CD4-positive, alpha-beta T cell treated with Interferon gamma for 1 hour (primary cell): ENCODE measurements at regions not wholly inside any gene's neighbourhood (a gene's known extent, or its start where the extent isn't known, plus 50 kb on each side); places are given as distances from the start of the nearest gene placed in this dataset.
"Not testable (repeated sequence)": the region's sequence is repeated elsewhere in the genome, so short reads cannot be mapped to it uniquely, and the experiment has no call there.

Experiments used
- DNase-seq: peaks from one replicate; pipeline ENCODE4 v3.0.0-alpha.2; 2020

GRCh38 chrX:109155161-109155560 lies 326.7 kb downstream of the GUCY2F start:
- no peak for DNase-seq

- DNase-seq, result not testable (repeated sequence)
Observed at GRCh38 chrX:109144173-109144572, 337.7 kb downstream of the GUCY2F start.

DNA sequence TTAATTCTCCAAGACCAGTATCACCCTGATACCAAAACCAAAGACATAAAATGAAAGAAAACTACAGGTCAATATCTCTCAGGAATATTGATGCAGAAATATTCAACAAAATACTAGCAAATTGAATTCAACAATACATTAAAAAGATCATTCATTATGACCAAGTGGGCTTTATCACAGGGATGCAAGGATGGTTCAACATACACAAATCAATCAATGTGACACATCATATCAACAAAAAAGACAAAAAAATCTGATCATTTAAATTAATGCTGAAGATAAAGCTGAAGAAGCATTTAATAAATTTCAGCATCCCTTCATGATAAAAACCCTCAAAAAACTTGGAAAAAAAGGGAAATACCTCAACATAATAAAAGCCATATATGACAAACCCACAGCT lies 341.4 kb downstream of the GUCY2F start:
- DNase-seq, result no peak

GRCh38 chrX:109134777-109135176 lies 347.1 kb downstream of the GUCY2F start:
- no peak for DNase-seq

GRCh38 chrX:109125304-109125703 lies 356.6 kb downstream of the GUCY2F start:
- no peak for DNase-seq

- no peak for DNase-seq
Observed at GRCh38 chrX:109089359-109089758, 353.0 kb upstream of the IRS4 start.

DNA sequence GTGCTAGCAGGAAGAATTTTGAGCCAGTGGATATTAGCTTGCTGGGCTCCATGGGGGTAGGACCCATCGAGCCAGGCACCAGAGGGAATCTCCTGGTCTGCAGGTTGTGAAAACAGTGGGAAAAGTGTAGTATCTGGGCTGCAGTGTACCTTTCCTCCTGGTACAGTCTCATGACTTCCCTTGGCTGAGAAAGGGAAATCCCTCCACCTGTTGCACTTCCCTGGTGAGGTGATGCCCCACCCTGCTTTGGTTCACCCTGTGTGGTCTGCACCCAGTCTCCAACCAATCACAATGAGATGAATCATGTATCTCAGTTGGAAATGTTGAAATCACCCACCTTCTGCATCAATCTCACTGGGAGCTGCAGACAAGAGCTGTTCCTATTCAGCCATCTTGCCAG lies 341.4 kb upstream of the IRS4 start:
- DNase-seq, result no peak

- not testable (repeated sequence) for DNase-seq
Observed at GRCh38 chrX:109054181-109054581, 317.8 kb upstream of the IRS4 start.

GRCh38 chrX:109049903-109050302 lies 313.5 kb upstream of the IRS4 start:
- DNase-seq, result no peak

- no peak for DNase-seq
Observed at GRCh38 chrX:109049416-109049815, 313.1 kb upstream of the IRS4 start.

- no peak for DNase-seq
Observed at GRCh38 chrX:109040057-109040456, 303.7 kb upstream of the IRS4 start.

DNA sequence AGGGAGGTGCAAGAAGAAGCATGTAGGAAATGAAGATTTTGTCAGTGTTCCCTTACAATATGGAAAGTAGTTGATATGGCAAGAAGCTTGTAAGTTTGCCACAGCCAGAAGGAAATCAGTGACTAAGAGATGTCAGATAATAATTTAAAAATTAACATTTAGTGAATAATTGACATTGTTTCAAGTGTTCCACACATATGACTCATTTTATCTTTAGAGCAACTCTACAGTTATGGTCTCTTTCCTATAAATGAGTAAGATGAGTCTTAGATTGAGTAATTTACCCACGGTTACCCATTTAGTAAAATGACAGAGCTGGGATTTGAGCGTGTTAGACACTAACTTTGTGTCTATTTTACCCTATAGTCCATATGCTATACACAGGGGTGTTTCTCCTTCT lies 300.3 kb upstream of the IRS4 start:
- DNase-seq, result no peak

- DNase-seq, result no peak
Observed at GRCh38 chrX:108993909-108994308, 257.5 kb upstream of the IRS4 start.

GRCh38 chrX:108972899-108973298 lies 236.5 kb upstream of the IRS4 start:
- not testable (repeated sequence) for DNase-seq

DNA sequence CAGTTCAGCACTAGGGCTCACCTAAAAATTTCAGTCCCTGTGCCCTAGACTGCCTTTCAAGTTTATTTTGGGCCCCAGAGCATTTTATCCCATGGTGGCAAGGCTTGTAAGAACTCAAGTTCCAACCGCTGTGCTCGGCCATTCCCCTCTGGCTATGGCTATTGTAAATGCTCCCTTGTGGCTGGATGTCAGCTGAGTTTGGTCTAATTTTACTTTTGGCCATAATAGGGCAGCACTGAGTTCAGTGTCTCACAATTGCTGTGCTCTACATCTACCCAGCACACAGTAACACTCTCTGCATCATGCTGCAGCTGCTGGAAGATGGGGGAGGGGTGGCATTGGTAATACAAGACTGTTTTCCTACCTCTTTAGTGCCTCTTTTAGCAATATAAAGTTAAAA lies 210.8 kb upstream of the IRS4 start:
- DNase-seq, result no peak

GRCh38 chrX:108946531-108946930 lies 210.2 kb upstream of the IRS4 start:
- DNase-seq, result no peak

- no peak for DNase-seq
Observed at GRCh38 chrX:108945883-108946523, 209.6 kb upstream of the IRS4 start.

- no peak for DNase-seq
Observed at GRCh38 chrX:108914791-108915190, 178.4 kb upstream of the IRS4 start.

- not testable (repeated sequence) for DNase-seq
Observed at GRCh38 chrX:108903831-108904230, 167.5 kb upstream of the IRS4 start.

DNA sequence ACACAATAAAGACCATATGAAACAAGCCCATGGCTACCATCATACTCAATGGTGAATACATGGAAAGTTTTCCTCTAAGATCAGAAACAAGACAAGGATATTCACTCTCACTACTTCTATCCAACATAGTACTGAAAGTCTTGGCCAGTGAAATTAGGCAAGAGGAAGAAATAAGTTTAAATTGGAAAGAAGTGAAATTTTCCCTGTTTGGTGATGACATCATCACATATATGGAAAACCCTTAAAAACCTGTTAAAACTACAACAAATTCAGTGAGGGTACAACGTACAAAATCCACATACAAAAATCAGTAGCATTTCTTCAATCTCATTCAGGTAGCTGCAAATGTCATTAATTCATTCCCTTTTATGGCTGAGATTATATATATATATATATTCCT lies 164.0 kb upstream of the IRS4 start:
- DNase-seq, result no peak

GRCh38 chrX:108896349-108896748 lies 160.0 kb upstream of the IRS4 start:
- not testable (repeated sequence) for DNase-seq

DNA sequence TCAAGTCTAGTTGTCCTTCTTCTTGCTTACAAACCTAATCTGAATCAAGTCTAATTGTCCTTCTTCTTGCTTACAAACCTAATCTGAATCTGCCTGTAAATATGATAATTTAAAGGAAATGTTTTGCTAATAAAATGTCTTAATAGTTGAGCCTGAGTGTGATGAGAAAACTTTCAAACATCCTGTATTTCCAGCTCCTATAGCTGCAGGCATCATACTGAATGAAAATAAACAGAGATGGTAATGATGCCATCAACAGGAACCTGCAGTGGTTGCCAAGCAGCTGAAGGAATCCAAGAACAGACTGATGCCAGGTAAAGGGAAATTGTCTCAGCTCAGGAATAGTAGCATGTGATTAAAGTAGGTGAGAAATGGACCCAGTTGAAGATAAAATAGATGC lies 156.1 kb upstream of the IRS4 start:
- no peak for DNase-seq

GRCh38 chrX:108875548-108875947 lies 139.2 kb upstream of the IRS4 start:
- no peak for DNase-seq

GRCh38 chrX:108843039-108843438 lies 106.7 kb upstream of the IRS4 start:
- not testable (repeated sequence) for DNase-seq

DNA sequence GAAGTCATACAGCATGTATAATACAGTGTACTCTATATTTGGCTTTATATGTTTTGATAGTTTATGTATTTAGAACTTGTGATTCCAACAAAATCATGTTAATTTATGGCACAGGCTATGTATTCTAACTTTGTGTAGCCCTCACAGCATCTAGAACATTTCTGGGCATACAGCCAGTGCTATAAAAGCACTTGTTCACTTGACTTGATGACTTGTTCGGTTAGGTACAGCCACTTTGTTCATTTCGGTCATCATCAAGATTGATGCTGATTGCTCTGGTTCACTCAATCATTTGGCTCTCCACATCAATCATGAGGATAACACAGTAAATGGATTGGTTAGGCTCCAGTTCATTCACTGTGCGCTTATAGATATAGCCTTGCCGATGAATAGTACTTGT lies 97.6 kb upstream of the IRS4 start:
- DNase-seq, result no peak

DNA sequence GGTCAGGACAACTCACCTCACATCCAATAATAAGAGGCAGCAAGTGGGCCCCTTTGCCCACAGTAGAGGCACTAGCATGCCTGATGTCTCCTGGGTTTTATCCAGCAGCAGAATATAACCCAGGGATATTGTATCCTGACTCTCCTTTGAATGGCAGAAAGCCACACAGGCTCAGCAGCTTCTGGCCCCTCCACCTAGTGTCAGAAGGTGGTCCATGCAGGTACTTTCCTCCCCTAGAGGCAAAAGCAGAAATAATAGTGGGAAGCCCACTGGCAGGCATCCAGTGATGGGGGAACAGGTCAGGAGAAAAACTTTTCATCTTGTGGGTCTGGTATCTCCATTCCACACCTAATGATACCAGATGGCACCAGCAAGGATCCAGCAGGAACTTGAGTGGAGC lies 75.5 kb upstream of the IRS4 start:
- no peak for DNase-seq
